T-helper 1 cell treated with Interleukin-12 subunit alpha and Interleukin-12 subunit beta and Interleukin-4 antibody, amounts not matched to agents 30 μg/mL and 1 μg/mL, for 36 hours (primary cell): ENCODE measurements at regions not wholly inside any gene's neighbourhood (a gene's known extent, or its start where the extent isn't known, plus 50 kb on each side); places are given as distances from the start of the nearest gene placed in this dataset.

ENCODE experiments used
- H3K27ac Mint-ChIP-seq: one replicate; pipeline ENCODE4 v1.8.0; 2021; ENCODE audit warnings: mild to moderate bottlenecking, mixed read lengths
- H3K27me3 Mint-ChIP-seq: one replicate; pipeline ENCODE4 v1.8.0; 2021; ENCODE audit warnings: low read depth, mixed read lengths
- H3K36me3 Mint-ChIP-seq: one replicate; pipeline ENCODE4 v1.8.0; 2021; ENCODE audit warnings: low read depth, mixed read lengths
- H3K4me1 Mint-ChIP-seq: one replicate; pipeline ENCODE4 v1.8.0; 2021; ENCODE audit warnings: low read depth, mixed read lengths
- H3K4me3 Mint-ChIP-seq: one replicate; pipeline ENCODE4 v1.8.0; 2021; ENCODE audit warnings: mild to moderate bottlenecking, moderate library complexity, mixed read lengths
- H3K9me3 Mint-ChIP-seq: one replicate; pipeline ENCODE4 v1.8.0; 2021; ENCODE audit warnings: mixed read lengths

DNA sequence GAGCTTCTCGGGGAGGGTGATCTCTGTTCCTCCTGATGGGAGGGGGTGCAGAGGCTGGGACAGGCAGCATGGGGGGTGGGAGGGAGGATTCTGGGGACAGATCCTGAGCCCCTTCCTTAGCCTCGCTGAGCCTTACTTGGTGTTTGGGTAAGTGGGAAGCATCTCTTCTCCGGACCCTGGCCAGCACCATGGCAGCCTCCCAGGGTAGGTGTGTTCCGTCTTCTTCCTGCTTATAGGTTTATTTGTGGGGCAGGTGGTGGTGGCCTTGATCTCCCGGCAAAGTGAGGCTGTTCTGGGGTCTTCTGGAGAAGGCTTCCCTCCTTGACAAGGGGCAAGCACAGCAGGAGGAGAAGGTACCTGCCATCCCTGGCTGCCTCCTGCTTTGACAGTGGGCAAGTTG, 226.9 kb downstream of the GLRX3 start:
- Mint-ChIP-seq H3K4me3 (no peak overlapping the region), H3K9me3 (no peaks in the 10 kb centered on the region), H3K4me1 (no peaks in the 10 kb centered on the region), H3K27ac (no peak overlapping the region), H3K36me3 (no peaks in the 10 kb centered on the region), H3K27me3 (no peaks in the 10 kb centered on the region)

DNA sequence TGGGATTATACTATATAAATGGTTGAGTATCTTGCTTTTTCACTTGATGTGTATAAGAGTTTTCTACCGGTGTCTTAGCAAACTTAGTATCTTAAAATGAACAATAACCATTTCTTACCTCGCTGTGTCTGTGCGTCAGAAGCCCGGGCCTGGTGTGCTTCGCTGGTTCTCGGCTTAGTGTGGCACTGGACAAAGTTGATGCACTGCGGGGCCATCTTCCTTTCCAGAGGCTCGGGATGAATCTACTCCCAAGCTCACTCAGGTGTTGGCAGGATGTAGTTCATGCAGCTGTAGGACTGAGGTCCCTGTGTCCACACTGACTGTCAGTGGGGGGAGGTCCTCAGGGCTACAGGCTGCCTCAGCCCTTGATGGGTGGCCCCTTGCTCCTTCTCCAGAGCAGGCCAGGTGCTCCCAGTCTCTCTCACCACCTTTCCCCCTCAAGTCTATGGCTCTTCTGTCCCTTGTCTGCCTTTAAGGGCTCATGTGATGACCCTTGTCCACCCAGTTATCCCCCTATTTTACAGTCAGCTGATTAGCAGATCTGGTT, 227.8 kb downstream of the GLRX3 start:
- Mint-ChIP-seq H3K27ac (no peak overlapping the region), H3K4me1 (no peaks in the 10 kb centered on the region), H3K9me3 (no peaks in the 10 kb centered on the region), H3K4me3 (no peak overlapping the region), H3K36me3 (no peaks in the 10 kb centered on the region), H3K27me3 (no peaks in the 10 kb centered on the region)

- H3K36me3 Mint-ChIP-seq = no peaks in the 10 kb centered on the region
- H3K4me1 Mint-ChIP-seq = no peaks in the 10 kb centered on the region
- no peaks in the 10 kb centered on the region for H3K9me3 Mint-ChIP-seq
- no peak overlapping the region for H3K4me3 Mint-ChIP-seq
- no peaks in the 10 kb centered on the region for H3K27me3 Mint-ChIP-seq
- H3K27ac Mint-ChIP-seq = no peak overlapping the region
Observed at GRCh38 chr10:130364631-130365411, 228.6 kb downstream of the GLRX3 start.

GRCh38 chr10:130368761-130369560, 232.8 kb downstream of the GLRX3 start:
- Mint-ChIP-seq H3K4me3 (no peak overlapping the region), H3K4me1 (no peaks in the 10 kb centered on the region), H3K27me3 (no peaks in the 10 kb centered on the region), H3K9me3 (no peaks in the 10 kb centered on the region), H3K27ac (no peak overlapping the region), H3K36me3 (no peaks in the 10 kb centered on the region)

GRCh38 chr10:130369645-130370381, 233.6 kb downstream of the GLRX3 start:
- H3K27me3 Mint-ChIP-seq = no peaks in the 10 kb centered on the region
- H3K4me1 Mint-ChIP-seq = no peaks in the 10 kb centered on the region
- H3K9me3 Mint-ChIP-seq = no peaks in the 10 kb centered on the region
- no peaks in the 10 kb centered on the region for H3K36me3 Mint-ChIP-seq
- no peak overlapping the region for H3K4me3 Mint-ChIP-seq
- H3K27ac Mint-ChIP-seq = no peak overlapping the region

DNA sequence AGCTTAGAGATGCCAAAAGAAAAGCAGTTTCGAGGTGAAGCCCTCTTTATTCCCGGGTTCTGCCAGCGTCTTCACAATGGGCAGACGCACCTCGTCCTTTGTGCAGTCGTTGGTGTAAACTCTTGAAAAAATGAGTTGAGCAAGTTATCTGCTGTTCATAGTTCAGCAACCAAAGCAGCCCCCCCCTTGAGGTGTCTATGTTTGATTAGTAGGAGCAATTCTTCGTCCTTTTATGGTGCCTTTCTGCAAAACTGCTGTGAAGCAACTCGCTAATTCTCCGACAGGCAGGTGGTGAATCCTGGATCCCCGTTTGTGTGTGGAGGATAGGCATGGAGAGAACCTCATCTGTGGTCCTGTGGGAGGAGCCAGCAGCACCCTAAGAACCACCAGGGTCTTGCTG, 234.5 kb downstream of the GLRX3 start:
- H3K4me1 Mint-ChIP-seq = no peaks in the 10 kb centered on the region
- no peaks in the 10 kb centered on the region for H3K36me3 Mint-ChIP-seq
- H3K9me3 Mint-ChIP-seq = no peaks in the 10 kb centered on the region
- H3K4me3 Mint-ChIP-seq = no peak overlapping the region
- no peak overlapping the region for H3K27ac Mint-ChIP-seq
- no peaks in the 10 kb centered on the region for H3K27me3 Mint-ChIP-seq

DNA sequence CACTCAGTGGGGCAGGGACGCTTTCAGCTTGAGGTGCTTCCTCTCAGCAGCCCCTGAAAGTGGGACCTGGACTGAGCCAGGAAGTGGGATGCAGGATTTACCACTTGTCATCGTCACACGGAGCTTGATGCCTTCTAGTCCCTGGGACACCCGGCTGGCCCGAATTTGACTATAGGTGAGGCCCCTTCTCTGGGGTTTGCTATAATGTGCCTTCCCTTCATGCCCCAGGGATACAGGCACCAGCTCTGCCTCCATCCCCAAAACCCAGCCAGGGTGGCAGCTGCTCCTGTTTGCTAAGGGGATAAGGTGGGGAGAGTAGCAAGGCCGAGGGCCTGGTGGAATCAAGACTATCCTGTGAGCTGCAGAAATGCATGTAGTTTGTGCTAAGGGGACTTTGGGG, 235.0 kb downstream of the GLRX3 start:
- Mint-ChIP-seq H3K27me3 (no peaks in the 10 kb centered on the region), H3K4me1 (no peaks in the 10 kb centered on the region), H3K4me3 (no peak overlapping the region), H3K9me3 (no peaks in the 10 kb centered on the region), H3K27ac (no peak overlapping the region), H3K36me3 (no peaks in the 10 kb centered on the region)

DNA sequence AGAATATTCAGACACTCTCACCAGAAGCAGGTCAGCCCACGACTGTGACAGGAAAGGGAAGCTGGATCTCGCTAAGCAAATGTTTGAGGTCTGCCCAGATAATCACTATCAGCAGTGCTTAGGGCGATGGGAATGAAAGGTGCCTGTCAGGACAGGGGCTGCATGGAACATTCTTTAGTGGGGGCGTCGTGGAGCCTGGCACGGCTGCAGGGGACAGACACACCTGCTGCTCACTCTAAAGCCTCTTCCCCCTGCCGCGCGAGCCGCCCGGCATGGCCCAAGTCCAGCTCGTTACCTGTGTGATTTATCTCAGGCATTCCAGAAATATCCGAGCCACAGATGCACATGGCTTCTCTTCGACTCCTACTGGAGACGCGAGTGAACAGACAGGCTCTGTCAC, 235.5 kb downstream of the GLRX3 start:
- no peaks in the 10 kb centered on the region for H3K27me3 Mint-ChIP-seq
- no peak overlapping the region for H3K27ac Mint-ChIP-seq
- H3K36me3 Mint-ChIP-seq = no peaks in the 10 kb centered on the region
- no peaks in the 10 kb centered on the region for H3K4me1 Mint-ChIP-seq
- no peaks in the 10 kb centered on the region for H3K9me3 Mint-ChIP-seq
- no peak overlapping the region for H3K4me3 Mint-ChIP-seq

DNA sequence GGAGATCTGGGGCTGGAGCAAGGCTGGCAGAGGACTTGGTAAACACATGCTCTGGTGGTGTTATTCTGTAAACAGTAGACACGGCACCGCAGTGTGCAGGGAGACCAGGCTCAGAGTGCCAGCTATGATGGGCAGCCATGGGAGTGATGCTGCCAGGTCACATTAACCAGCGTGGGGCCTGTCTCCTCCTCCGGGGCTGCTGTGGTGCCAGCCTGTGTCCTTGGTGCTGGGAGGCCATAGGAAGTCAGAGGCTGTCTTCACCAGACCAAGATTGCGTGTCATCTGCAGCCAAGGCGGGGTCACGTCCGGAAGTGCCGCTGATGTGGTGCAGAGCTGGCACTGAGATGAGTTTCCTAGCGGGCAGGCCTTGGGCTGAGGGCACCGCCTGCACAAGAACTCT, 236.0 kb downstream of the GLRX3 start:
- Mint-ChIP-seq H3K4me1 (no peaks in the 10 kb centered on the region), H3K36me3 (no peaks in the 10 kb centered on the region), H3K27ac (no peak overlapping the region), H3K27me3 (no peaks in the 10 kb centered on the region), H3K4me3 (no peak overlapping the region), H3K9me3 (no peaks in the 10 kb centered on the region)

GRCh38 chr10:130372866-130373265, 236.7 kb downstream of the GLRX3 start:
- H3K4me1 Mint-ChIP-seq = no peaks in the 10 kb centered on the region
- no peak overlapping the region for H3K27ac Mint-ChIP-seq
- H3K9me3 Mint-ChIP-seq = no peaks in the 10 kb centered on the region
- no peaks in the 10 kb centered on the region for H3K36me3 Mint-ChIP-seq
- no peak overlapping the region for H3K4me3 Mint-ChIP-seq
- H3K27me3 Mint-ChIP-seq = no peaks in the 10 kb centered on the region

DNA sequence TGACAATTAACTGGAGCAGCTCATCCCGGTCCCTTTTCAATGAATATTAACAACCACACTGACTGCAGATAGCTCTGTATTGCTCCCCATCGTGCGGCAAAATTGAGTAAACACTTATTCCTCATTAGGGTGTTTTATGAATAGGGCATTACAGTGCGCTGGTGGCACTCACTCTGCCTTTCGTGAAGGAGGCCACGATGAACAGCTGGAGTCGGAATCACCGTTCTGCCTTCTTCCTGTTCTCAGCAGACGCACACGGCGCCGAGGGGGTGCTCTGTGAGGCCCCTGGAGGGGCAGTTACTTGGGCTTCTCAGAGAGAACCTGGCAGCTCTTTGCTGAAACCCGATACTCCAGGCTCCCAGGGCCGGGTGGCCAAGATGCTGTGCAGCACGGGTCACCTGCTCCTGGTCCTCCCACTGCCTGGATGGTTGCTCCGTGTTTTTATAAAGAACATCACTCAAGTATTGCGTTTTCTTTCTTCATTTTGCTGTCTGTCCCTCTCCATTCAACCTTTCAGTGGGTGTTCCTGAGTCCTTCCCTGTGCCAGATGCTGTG, 241.9 kb downstream of the GLRX3 start:
- Mint-ChIP-seq H3K27ac (no peak overlapping the region), H3K9me3 (no peaks in the 10 kb centered on the region), H3K36me3 (no peaks in the 10 kb centered on the region), H3K4me1 (no peaks in the 10 kb centered on the region), H3K4me3 (no peak overlapping the region), H3K27me3 (no peaks in the 10 kb centered on the region)

- no peak overlapping the region for H3K27ac Mint-ChIP-seq
- no peaks in the 10 kb centered on the region for H3K27me3 Mint-ChIP-seq
- no peaks in the 10 kb centered on the region for H3K36me3 Mint-ChIP-seq
- H3K4me3 Mint-ChIP-seq = no peak overlapping the region
- peaks cover under 1% of the 10 kb centered on the region for H3K9me3 Mint-ChIP-seq
- no peaks in the 10 kb centered on the region for H3K4me1 Mint-ChIP-seq
Observed at GRCh38 chr10:130378556-130379400, 242.6 kb downstream of the GLRX3 start.

GRCh38 chr10:130380056-130380455, 243.9 kb downstream of the GLRX3 start:
- H3K9me3 Mint-ChIP-seq = peaks cover 14% of the 10 kb centered on the region
- no peak overlapping the region for H3K27ac Mint-ChIP-seq
- no peak overlapping the region for H3K4me3 Mint-ChIP-seq
- no peaks in the 10 kb centered on the region for H3K4me1 Mint-ChIP-seq
- H3K27me3 Mint-ChIP-seq = no peaks in the 10 kb centered on the region
- H3K36me3 Mint-ChIP-seq = no peaks in the 10 kb centered on the region

DNA sequence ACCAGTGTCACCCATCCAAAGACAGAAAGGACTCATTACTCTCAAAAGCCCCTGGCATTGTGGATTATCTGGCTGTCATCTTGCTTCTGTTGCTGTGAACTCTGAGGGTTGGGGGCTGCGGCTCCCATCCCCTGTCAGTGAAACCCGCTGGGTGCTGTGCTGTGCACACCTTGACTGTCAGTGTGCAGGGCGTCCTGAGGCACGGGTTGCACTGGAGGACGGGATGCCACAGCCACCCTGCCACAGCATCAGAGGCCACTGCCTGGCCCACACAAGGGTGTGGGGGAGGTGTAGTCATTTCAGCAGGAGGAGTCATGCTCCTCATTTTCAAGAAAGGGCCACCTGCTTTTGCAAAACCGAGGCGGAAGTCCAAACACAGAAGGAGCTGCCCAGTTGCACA, 245.8 kb downstream of the GLRX3 start:
- H3K27me3 Mint-ChIP-seq = no peaks in the 10 kb centered on the region
- H3K4me3 Mint-ChIP-seq = no peak overlapping the region
- H3K27ac Mint-ChIP-seq = no peak overlapping the region
- no peaks in the 10 kb centered on the region for H3K36me3 Mint-ChIP-seq
- no peaks in the 10 kb centered on the region for H3K4me1 Mint-ChIP-seq
- peaks cover 28% of the 10 kb centered on the region for H3K9me3 Mint-ChIP-seq
